IMR-90 (cell line): ENCODE measurements at regions not wholly inside any gene's neighbourhood (a gene's known extent, or its start where the extent isn't known, plus 50 kb on each side); places are given as distances from the start of the nearest gene placed in this dataset.

ENCODE experiments used
- ATAC-seq: fragments of 200-7000 bp; cut with Tn5 transposase; 2 replicates; pipeline ENCODE4 v1.9.1; 2020; ENCODE audit warnings: low read depth, mild to moderate bottlenecking, moderate library complexity
- BruUV-seq: library from RNA; stranded (reverse); fragments of 400-500 nt; replicated peaks from 2 replicates; lab custom pipeline; 2021; lab: Mats Ljungman, UMichigan
- CTCF ChIA-PET: fragments of 300-600 bp; formaldehyde crosslinking; extraction: SDS; loops from one replicate; lab custom pipeline; 2021; ENCODE audit warnings: antibody characterized with exemption; lab: Yijun Ruan, JAX
- POLR2A ChIA-PET: fragments of 300-600 bp; sonication (Branson Sonifier 250); formaldehyde crosslinking; loops from one replicate; lab custom pipeline; 2022; ENCODE audit warnings: antibody characterized with exemption; ENCODE audit not compliant: unreplicated experiment; lab: Charles Lee
- DNase-seq: peaks from one replicate; pipeline ENCODE4 v3.0.0; 2013
- H2AFZ ChIP-seq: replicated peaks from 2 replicates; pipeline ENCODE3; 2013; ENCODE audit warnings: low read length, mild to moderate bottlenecking; ENCODE audit not compliant: poor library complexity
- H2AK5ac ChIP-seq: 2 replicates; pipeline ENCODE4 v1.6.1; 2013; ENCODE audit warnings: low read depth, low read length, inconsistent platforms
- H2AK9ac ChIP-seq: replicated peaks from 2 replicates; pipeline ENCODE3; 2013; ENCODE audit warnings: mild to moderate bottlenecking, low read depth, low read length, moderate library complexity; ENCODE audit not compliant: poor library complexity
- H2BK120ac ChIP-seq: 2 replicates; pipeline ENCODE4 v1.6.1; 2013; ENCODE audit warnings: low read depth, low read length, inconsistent platforms
- H2BK15ac ChIP-seq: 3 replicates; pipeline ENCODE4 v1.6.1; 2013; ENCODE audit warnings: low read depth, low read length, inconsistent platforms
- H2BK20ac ChIP-seq: 2 replicates; pipeline ENCODE4 v1.6.1; 2013; ENCODE audit warnings: low read depth, mild to moderate bottlenecking, inconsistent platforms, low read length, moderate library complexity
- H2BK5ac ChIP-seq: 2 replicates; pipeline ENCODE4 v1.6.1; 2013; ENCODE audit warnings: mild to moderate bottlenecking, low read depth, low read length, inconsistent platforms; ENCODE audit not compliant: poor library complexity, severe bottlenecking
- H3K14ac ChIP-seq: replicated peaks from 2 replicates; pipeline ENCODE4 v1.6.1; 2013; ENCODE audit warnings: low read depth, low read length, inconsistent platforms
- H3K18ac ChIP-seq: 2 replicates; pipeline ENCODE4 v1.6.1; 2013; ENCODE audit warnings: low read depth, low read length, control low read depth
- H3K23ac ChIP-seq: 2 replicates; pipeline ENCODE4 v1.6.1; 2013; ENCODE audit warnings: low read depth, low read length, inconsistent platforms
- H3K27ac ChIP-seq: 2 replicates; pipeline ENCODE4 v1.5.1; 2013; ENCODE audit warnings: mild to moderate bottlenecking, control low read depth, low read length; ENCODE audit not compliant: insufficient read depth
- H3K27me3 ChIP-seq: 2 replicates; pipeline ENCODE4 v1.6.1; 2013; ENCODE audit warnings: low read length; ENCODE audit not compliant: control insufficient read depth, insufficient read depth
- H3K36me3 ChIP-seq: 2 replicates; pipeline ENCODE4 v1.6.1; 2013; ENCODE audit warnings: low read length, mixed read lengths; ENCODE audit not compliant: control insufficient read depth, insufficient read depth
- H3K4ac ChIP-seq: 2 replicates; pipeline ENCODE4 v1.6.1; 2013; ENCODE audit warnings: low read depth, low read length, inconsistent platforms
- H3K4me1 ChIP-seq: 2 replicates; pipeline ENCODE4 v1.6.1; 2013; ENCODE audit warnings: low read length, mixed read lengths; ENCODE audit not compliant: control insufficient read depth, insufficient read depth
- H3K4me2 ChIP-seq: 2 replicates; pipeline ENCODE4 v1.6.1; 2013; ENCODE audit warnings: low read depth, mild to moderate bottlenecking, control low read depth, low read length, moderate library complexity
- H3K4me3 ChIP-seq: 2 replicates; pipeline ENCODE4 v1.5.1; 2013; ENCODE audit warnings: low read depth, mild to moderate bottlenecking, control low read depth, low read length, moderate library complexity; ENCODE audit not compliant: insufficient read depth
- H3K56ac ChIP-seq: 2 replicates; pipeline ENCODE4 v1.6.1; 2013; ENCODE audit warnings: low read length, inconsistent platforms; ENCODE audit not compliant: insufficient read depth; ENCODE audit errors: extremely low read depth
- H3K79me1 ChIP-seq, 2 experiments: 2 replicates each; pipeline ENCODE4 v1.6.1; 2013; ENCODE audit warnings: low read length in 2 of 2, inconsistent platforms in 1 of 2, low read depth in 1 of 2
- H3K9ac ChIP-seq: 2 replicates; pipeline ENCODE4 v1.6.1; 2013; ENCODE audit warnings: low read depth, low read length, control low read depth
- H3K9me1 ChIP-seq: 2 replicates; pipeline ENCODE4 v1.6.1; 2013; ENCODE audit warnings: low read length, inconsistent platforms; ENCODE audit not compliant: insufficient read depth
- H3K9me3 ChIP-seq: 2 replicates; pipeline ENCODE4 v1.6.1; 2013; ENCODE audit warnings: low read length; ENCODE audit not compliant: control insufficient read depth, insufficient read depth
- H4K20me1 ChIP-seq: 2 replicates; pipeline ENCODE4 v1.6.1; 2013; ENCODE audit warnings: low read length, inconsistent platforms; ENCODE audit not compliant: insufficient read depth
- H4K5ac ChIP-seq: 2 replicates; pipeline ENCODE4 v1.6.1; 2013; ENCODE audit warnings: mild to moderate bottlenecking, low read depth, low read length, control low read depth
- H4K8ac ChIP-seq, 2 experiments: 2 replicates each; pipeline ENCODE4 v1.6.1; 2013; ENCODE audit warnings: low read depth in 2 of 2, low read length in 2 of 2, control low read depth in 1 of 2, inconsistent platforms in 1 of 2
- H4K91ac ChIP-seq: 2 replicates; pipeline ENCODE4 v1.6.1; 2013; ENCODE audit warnings: low read depth, low read length, inconsistent platforms; ENCODE audit not compliant: insufficient read depth
- CEBPB ChIP-seq: IDR thresholded peaks from 2 replicates; pipeline ENCODE4 v1.6.1; 2012; ENCODE audit warnings: low read depth, low read length, improper control_type of control experiment
- CHD1 ChIP-seq: IDR thresholded peaks from 2 replicates; pipeline ENCODE4 v1.6.1; 2012; ENCODE audit warnings: low read depth, low read length, improper control_type of control experiment
- FOS ChIP-seq: fragments of 150-350 bp; IDR thresholded peaks from 2 replicates; pipeline ENCODE4 v1.6.1; 2016; ENCODE audit warnings: low read depth, low read length
- MAZ ChIP-seq: IDR thresholded peaks from 2 replicates; pipeline ENCODE4 v1.6.1; 2012; ENCODE audit warnings: low read depth, mild to moderate bottlenecking, low read length, improper control_type of control experiment, moderate library complexity, borderline replicate concordance
- NFE2L2 ChIP-seq: fragments of 150-350 bp; IDR thresholded peaks from 2 replicates; pipeline ENCODE4 v1.6.1; 2016; ENCODE audit warnings: low read depth, mild to moderate bottlenecking, low read length
- RAD21 ChIP-seq: IDR thresholded peaks from 2 replicates; pipeline ENCODE4 v1.6.1; 2012; ENCODE audit warnings: low read length, improper control_type of control experiment
- RFX5 ChIP-seq: IDR thresholded peaks from 2 replicates; pipeline ENCODE4 v1.8.0; 2012; ENCODE audit warnings: low read depth, mild to moderate bottlenecking, low read length, moderate library complexity
- WGBS, 2 experiments: methylation state at CpG; one replicate each; pipeline versions ENCODE4 v1.1.5 to v1.1.7; 2013; ENCODE audit warnings: missing lambda C conversion rate in 2 of 2; ENCODE audit not compliant: insufficient read length in 1 of 2; ENCODE audit errors: extremely low coverage in 2 of 2; 5-methylcytosine and 5-hydroxymethylcytosine counted together
- dilution Hi-C: fragments of 300-500 bp; cut with HindIII; formaldehyde crosslinking; loops from one replicate; pipeline ENCODE4 v1.14.3; 2018; ENCODE audit warnings: low sequenced_read_pairs; ENCODE audit not compliant: unreplicated experiment
- in situ Hi-C: fragments of 300-500 bp; cut with MboI; formaldehyde crosslinking; loops from 3 replicates; pipeline ENCODE4 v1.14.3; 2019; ENCODE audit warnings: low sequenced_read_pairs, inconsistent platforms, mixed read lengths
- intact Hi-C: fragments of 100-400 bp; cut with micrococcal nuclease; formaldehyde crosslinking; loops from 2 replicates; pipeline ENCODE4 v1.10.0; 2022
- TF ChIP-seq, protein P1 (sequence below): conservative IDR thresholded peaks from 2 replicates; pipeline ENCODE4 v1.5.1; 2012; ENCODE audit warnings: mild to moderate bottlenecking, low read depth, low read length, improper control_type of control experiment

DNA sequence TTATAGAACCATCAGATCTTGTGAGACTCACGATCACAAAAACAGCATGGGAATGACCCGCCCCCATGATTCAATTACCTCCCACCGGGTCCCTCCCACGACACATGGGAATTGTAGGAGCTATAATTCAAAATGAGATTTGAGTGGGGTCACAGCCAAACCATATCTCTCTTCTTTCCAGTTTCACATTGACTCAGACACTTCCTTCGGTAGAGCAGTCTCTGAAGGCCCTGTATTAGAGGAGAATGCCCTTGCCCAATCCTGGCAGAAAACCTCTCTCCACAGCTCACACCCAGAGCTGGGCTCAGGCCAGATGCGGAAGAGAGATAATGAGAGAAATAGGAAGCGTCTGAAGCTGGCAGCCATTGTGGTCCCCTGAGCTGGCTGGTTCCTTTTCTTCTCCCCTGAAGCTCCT is 72.4 kb upstream of the CLDN10 start:
- ATAC-seq = no peak
- Histone ChIP-seq H4K5ac (no peak overlapping the region), H3K36me3 (no peaks in the 10 kb centered on the region), H4K20me1 (no peaks in the 10 kb centered on the region), H3K9me1 (no peaks in the 10 kb centered on the region), H3K18ac (no peak overlapping the region), H4K8ac (no peak overlapping the region), H3K4ac (no peak overlapping the region), H2BK5ac (no peak overlapping the region), H4K91ac (no peak overlapping the region), H3K14ac (no peak overlapping the region), H3K4me2 (no peak overlapping the region), H2BK20ac (no peak overlapping the region), H3K23ac (no peak overlapping the region), H2AFZ (no peak overlapping the region), H3K79me1 (no peaks in the 10 kb centered on the region), H3K27ac (no peak overlapping the region), H2AK5ac (no peak overlapping the region), H2BK15ac (no peak overlapping the region), H3K27me3 (peaks cover 21% of the 10 kb centered on the region), H2BK120ac (no peak overlapping the region), H3K56ac (no peak overlapping the region), H3K9ac (no peak overlapping the region), H3K4me3 (no peak overlapping the region), H3K9me3 (peaks cover 4% of the 10 kb centered on the region; the same call in 1 of the 2 replicates), H3K4me1 (no peaks in the 10 kb centered on the region), H2AK9ac (no peak overlapping the region)
- WGBS, 2 experiments = no CpG with 5 or more reads among the region's 7 CpGs
- in situ Hi-C loops (no loop called here), intact Hi-C loops (no loop called here), dilution Hi-C loops (no loop called here)
- no peak for DNase-seq
- CTCF ChIA-PET = interaction anchor here (1.4 kb wide), 1 partner anchor 14 kb away, joined by 4 read pairs; no protein-coding TSS in a partner anchor
- TF ChIP-seq NFE2L2 (no peak), MAZ (no peak), FOS (no peak), RFX5 (no peak), CEBPB (no peak), RAD21 (no peak), CHD1 (no peak)
- TF ChIP-seq, protein P1, sequence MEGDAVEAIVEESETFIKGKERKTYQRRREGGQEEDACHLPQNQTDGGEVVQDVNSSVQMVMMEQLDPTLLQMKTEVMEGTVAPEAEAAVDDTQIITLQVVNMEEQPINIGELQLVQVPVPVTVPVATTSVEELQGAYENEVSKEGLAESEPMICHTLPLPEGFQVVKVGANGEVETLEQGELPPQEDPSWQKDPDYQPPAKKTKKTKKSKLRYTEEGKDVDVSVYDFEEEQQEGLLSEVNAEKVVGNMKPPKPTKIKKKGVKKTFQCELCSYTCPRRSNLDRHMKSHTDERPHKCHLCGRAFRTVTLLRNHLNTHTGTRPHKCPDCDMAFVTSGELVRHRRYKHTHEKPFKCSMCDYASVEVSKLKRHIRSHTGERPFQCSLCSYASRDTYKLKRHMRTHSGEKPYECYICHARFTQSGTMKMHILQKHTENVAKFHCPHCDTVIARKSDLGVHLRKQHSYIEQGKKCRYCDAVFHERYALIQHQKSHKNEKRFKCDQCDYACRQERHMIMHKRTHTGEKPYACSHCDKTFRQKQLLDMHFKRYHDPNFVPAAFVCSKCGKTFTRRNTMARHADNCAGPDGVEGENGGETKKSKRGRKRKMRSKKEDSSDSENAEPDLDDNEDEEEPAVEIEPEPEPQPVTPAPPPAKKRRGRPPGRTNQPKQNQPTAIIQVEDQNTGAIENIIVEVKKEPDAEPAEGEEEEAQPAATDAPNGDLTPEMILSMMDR = no peak
- BruUV-seq = no TSS peak
- POLR2A ChIA-PET = no interaction called here
